HCT116 (cell line): ENCODE measurements at regions not wholly inside any gene's neighbourhood (a gene's known extent, or its start where the extent isn't known, plus 50 kb on each side); places are given as distances from the start of the nearest gene placed in this dataset.

Experiments used
- EZH2 ChIP-seq: fragments of 200-600 bp; sonication (generic); IDR thresholded peaks from 2 replicates; pipeline ENCODE4 v1.6.1; 2017; ENCODE audit warnings: antibody characterized with exemption, mixed run types
- SRF ChIP-seq: IDR thresholded peaks from 2 replicates; pipeline ENCODE4 v1.6.1; 2012; ENCODE audit warnings: low read depth
- YY1 ChIP-seq: IDR thresholded peaks from 2 replicates; pipeline ENCODE4 v1.6.1; 2011; ENCODE audit warnings: low read length, low read depth, moderate library complexity, mild to moderate bottlenecking; ENCODE audit not compliant: insufficient replicate concordance; ENCODE audit errors: extremely low read depth
- ZNF274 ChIP-seq: fragments of 200-500 bp; sonication (Bioruptor generic); IDR thresholded peaks from 2 replicates; pipeline ENCODE4 v1.6.1; 2014; ENCODE audit warnings: mild to moderate bottlenecking, low read depth, low read length, inconsistent platforms

DNA sequence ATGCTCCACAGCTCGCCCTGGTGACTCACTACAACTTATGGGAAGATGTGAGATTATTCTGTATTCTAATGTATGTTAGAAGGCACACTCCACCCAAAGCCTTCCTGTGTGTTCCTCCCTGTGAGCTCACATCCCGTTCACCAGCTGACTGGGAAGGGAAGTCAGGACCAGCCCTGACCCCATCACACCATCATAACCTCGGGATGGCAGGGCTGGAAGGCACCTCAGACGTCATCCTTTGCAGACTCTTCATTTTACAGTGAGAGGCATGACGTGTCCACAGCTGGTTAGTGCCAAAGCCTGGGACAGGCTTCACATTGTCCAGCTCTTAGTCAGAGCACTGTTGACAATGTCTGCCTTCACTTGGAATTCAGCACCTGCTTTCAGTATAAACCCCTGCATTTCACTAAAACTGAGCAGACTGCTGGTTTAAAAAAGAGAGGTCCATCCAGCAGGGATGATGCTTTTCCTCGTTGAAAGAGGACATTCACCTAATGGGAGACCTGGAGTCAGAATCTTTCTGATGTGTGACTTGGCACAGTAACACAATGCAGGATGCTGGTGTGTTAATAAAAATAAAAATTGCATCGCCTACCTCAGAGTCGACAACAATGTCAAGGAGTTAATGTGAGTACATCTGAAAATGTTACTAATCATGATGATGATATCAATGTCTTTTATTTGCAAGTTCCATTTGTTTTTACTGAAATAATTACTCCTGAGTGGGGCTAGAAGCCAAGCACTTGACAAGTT is 418.0 kb upstream of the TNP1 start:
- no peak for TF ChIP-seq YY1
- no peak for TF ChIP-seq SRF
- no peak for TF ChIP-seq ZNF274
- no peak for TF ChIP-seq EZH2
